B cell (primary cell): ENCODE measurements at regions not wholly inside any gene's neighbourhood (a gene's known extent, or its start where the extent isn't known, plus 50 kb on each side); places are given as distances from the start of the nearest gene placed in this dataset.

ENCODE experiments used
- ATAC-seq: fragments of 200-7000 bp; cut with Tn5 transposase; one replicate; pipeline ENCODE4 v1.10.0; 2021; ENCODE audit warnings: low read depth, mild to moderate bottlenecking, moderate number of reproducible peaks, moderate library complexity
- CTCF ChIA-PET: fragments of 350-600 bp; sonication (Branson Sonifier 250); formaldehyde crosslinking; loops from one replicate; lab custom pipeline; 2021; ENCODE audit warnings: antibody characterized with exemption, inconsistent platforms; lab: Charles Lee
- POLR2A ChIA-PET: fragments of 350-600 bp; sonication (Branson Sonifier 250); formaldehyde crosslinking; loops from one replicate; lab custom pipeline; 2021; ENCODE audit warnings: antibody characterized with exemption; lab: Charles Lee
- DNase-seq: peaks from one replicate; pipeline ENCODE4 v3.0.0; 2013
- H2AFZ ChIP-seq: 2 replicates; pipeline ENCODE4 v1.6.1; 2012; ENCODE audit warnings: mild to moderate bottlenecking, low read depth, low read length; ENCODE audit not compliant: insufficient read depth, poor library complexity, severe bottlenecking
- H3K27ac ChIP-seq, 2 donors: 1 replicate in 1 of 2; 2 replicates in 1 of 2; pipeline ENCODE4 v1.5.1; 2012 to 2013; ENCODE audit warnings: low read length in 2 of 2, mild to moderate bottlenecking in 2 of 2, moderate library complexity in 1 of 2
- H3K27me3 ChIP-seq, 4 experiments: fragments of 200-600 bp in 1 of 4; sonication (generic) in 1 of 4; replicated peaks in 1 of 4; 1 replicate in 2 of 4; 2 replicates in 2 of 4; pipeline versions ENCODE4 v1.6.1 to v1.7.0; 2013 to 2016; ENCODE audit warnings: low read length in 3 of 4, mild to moderate bottlenecking in 2 of 4, mixed read lengths in 1 of 4, moderate library complexity in 1 of 4; ENCODE audit not compliant: insufficient read depth in 4 of 4, control insufficient read depth in 3 of 4; ENCODE audit errors: control extremely low read depth in 1 of 4
- H3K36me3 ChIP-seq, 2 experiments: replicated peaks in 1 of 2; 1 replicate in 1 of 2; 2 replicates in 1 of 2; pipeline versions ENCODE4 v1.6.1 to v1.7.1; 2013; ENCODE audit warnings: low read length in 1 of 2; ENCODE audit not compliant: insufficient read depth in 2 of 2, control insufficient read depth in 1 of 2; ENCODE audit errors: control extremely low read depth in 1 of 2, extremely low read depth in 1 of 2
- H3K4me1 ChIP-seq, 2 donors: fragments of 200-600 bp in 1 of 2; sonication (generic) in 1 of 2; 1 replicate in 1 of 2; 2 replicates in 1 of 2; pipeline versions ENCODE4 v1.5.1 to v1.6.1; 2013 to 2017; ENCODE audit warnings: low read length in 2 of 2; ENCODE audit not compliant: control insufficient read depth in 2 of 2, insufficient read depth in 2 of 2
- H3K4me2 ChIP-seq: replicated peaks from 2 replicates; pipeline ENCODE3; 2012; ENCODE audit warnings: mild to moderate bottlenecking, low read depth, low read length; ENCODE audit not compliant: poor library complexity, severe bottlenecking
- H3K4me3 ChIP-seq, 5 experiments: fragments of 200-600 bp in 1 of 5; sonication (generic) in 1 of 5; 1 replicate in 3 of 5; 2 replicates in 2 of 5; pipeline versions ENCODE4 v1.5.1 to v1.7.0; 2011 to 2016; ENCODE audit warnings: low read length in 4 of 5, mild to moderate bottlenecking in 4 of 5, low read depth in 2 of 5, control low read depth in 1 of 5, moderate library complexity in 1 of 5; ENCODE audit not compliant: insufficient read depth in 1 of 5; ENCODE audit errors: control extremely low read depth in 1 of 5, extremely low read depth in 1 of 5
- H3K79me2 ChIP-seq: fragments of 200-600 bp; sonication (generic); one replicate; pipeline ENCODE4 v1.6.0; 2016; ENCODE audit warnings: low read length; ENCODE audit not compliant: control insufficient read depth, insufficient read depth
- H3K9ac ChIP-seq: fragments of 200-600 bp; sonication (generic); 2 replicates; pipeline ENCODE4 v1.6.1; 2017; ENCODE audit warnings: mild to moderate bottlenecking, low read length, moderate library complexity
- H3K9me3 ChIP-seq, 3 donors: one replicate each; pipeline versions ENCODE4 v1.6.1 to v1.7.1; 2013; ENCODE audit warnings: low read length in 2 of 3; ENCODE audit not compliant: control insufficient read depth in 2 of 3, insufficient read depth in 1 of 3; ENCODE audit errors: control extremely low read depth in 1 of 3
- H4K20me1 ChIP-seq: 2 replicates; pipeline ENCODE4 v1.6.0; 2012; ENCODE audit warnings: mild to moderate bottlenecking, low read length; ENCODE audit not compliant: insufficient read depth, control insufficient read depth, poor library complexity, severe bottlenecking
- H3K27ac Mint-ChIP-seq: one replicate; pipeline ENCODE4 v1.8.0; 2021; ENCODE audit warnings: mixed read lengths
- H3K27me3 Mint-ChIP-seq: one replicate; pipeline ENCODE4 v1.8.0; 2021; ENCODE audit warnings: mixed read lengths
- H3K4me1 Mint-ChIP-seq: one replicate; pipeline ENCODE4 v1.8.0; 2021; ENCODE audit warnings: mixed read lengths
- H3K4me3 Mint-ChIP-seq: one replicate; pipeline ENCODE4 v1.8.0; 2021; ENCODE audit warnings: mixed read lengths
- H3K9me3 Mint-ChIP-seq: one replicate; pipeline ENCODE4 v1.8.0; 2022; ENCODE audit warnings: mixed read lengths; ENCODE audit not compliant: insufficient read depth
- CTCF ChIP-seq: fragments of 200-600 bp; IDR thresholded peaks from one replicate; pipeline ENCODE4 v1.8.0; 2022; ENCODE audit warnings: antibody characterized with exemption, mild to moderate bottlenecking
- EZH2 ChIP-seq: IDR thresholded peaks from 2 replicates; pipeline ENCODE4 v1.6.1; 2012; ENCODE audit warnings: borderline replicate concordance, low read depth, mild to moderate bottlenecking, moderate library complexity, low read length; ENCODE audit not compliant: insufficient read depth, poor library complexity, severe bottlenecking
- WGBS: methylation state at CpG from one replicate; pipeline ENCODE4 v1.1.5; 2013; ENCODE audit warnings: missing lambda C conversion rate; ENCODE audit not compliant: insufficient coverage; 5-methylcytosine and 5-hydroxymethylcytosine counted together
- intact Hi-C: fragments of 100-400 bp; cut with micrococcal nuclease; formaldehyde crosslinking; loops from one replicate; pipeline ENCODE4 v1.10.0; 2022

GRCh38 chr2:181176540-181176939 lies 196.1 kb downstream of the UBE2E3 start:
- peaks cover 5% of the 10 kb centered on the region for H3K4me1 Mint-ChIP-seq
- no peak overlapping the region for H2AFZ ChIP-seq
- no CpG with 5 or more reads among the region's 1 CpG for WGBS
- H3K27ac Mint-ChIP-seq: no peak overlapping the region
- DNase-seq (no peak), ATAC-seq (no peak)
- no peak overlapping the region for H3K4me3 ChIP-seq
- no peak overlapping the region for H3K9ac ChIP-seq
- no peaks in the 10 kb centered on the region for H3K4me1 ChIP-seq
- no peaks in the 10 kb centered on the region for H3K79me2 ChIP-seq
- no peaks in the 10 kb centered on the region for H4K20me1 ChIP-seq
- intact Hi-C loops: loop anchor here (5.0 to 10.0 kb wide), 2 partner anchors 126 to 718 kb away; partner anchors contain the start of gene ITPRID2
- H3K4me3 Mint-ChIP-seq: no peak overlapping the region
- TF ChIP-seq EZH2: no peak
- TF ChIP-seq CTCF: no peak
- H3K4me2 ChIP-seq: no peak overlapping the region
- no peak overlapping the region for H3K27ac ChIP-seq
- ChIA-PET POLR2A (no interaction called here), CTCF (interaction anchor here (0.6 to 0.7 kb wide), 2 partner anchors 61 to 284 kb away, joined by 3 to 5 read pairs; no protein-coding TSS in a partner anchor)
- no peaks in the 10 kb centered on the region for H3K36me3 ChIP-seq
- H3K9me3 ChIP-seq: no peaks in the 10 kb centered on the region
- no peaks in the 10 kb centered on the region for H3K27me3 Mint-ChIP-seq
- no peaks in the 10 kb centered on the region for H3K9me3 Mint-ChIP-seq
- no peaks in the 10 kb centered on the region for H3K27me3 ChIP-seq

GRCh38 chr2:181177376-181177775 lies 197.0 kb downstream of the UBE2E3 start:
- no peaks in the 10 kb centered on the region for H3K36me3 ChIP-seq
- no peak overlapping the region for H2AFZ ChIP-seq
- no peaks in the 10 kb centered on the region for H3K27me3 ChIP-seq
- intact Hi-C loops: loop anchor here (5.0 to 10.0 kb wide), 2 partner anchors 125 to 717 kb away; partner anchors contain the start of gene ITPRID2
- Mint-ChIP-seq H3K27ac (no peak overlapping the region), H3K9me3 (no peaks in the 10 kb centered on the region), H3K4me3 (no peak overlapping the region), H3K4me1 (peaks cover 5% of the 10 kb centered on the region), H3K27me3 (no peaks in the 10 kb centered on the region)
- H4K20me1 ChIP-seq: no peaks in the 10 kb centered on the region
- TF ChIP-seq CTCF (no peak), EZH2 (no peak)
- H3K4me3 ChIP-seq: no peak overlapping the region
- H3K9me3 ChIP-seq: no peaks in the 10 kb centered on the region
- no peak overlapping the region for H3K27ac ChIP-seq
- H3K9ac ChIP-seq: no peak overlapping the region
- DNase-seq (no peak), ATAC-seq (no peak)
- H3K4me2 ChIP-seq: no peak overlapping the region
- H3K4me1 ChIP-seq: no peaks in the 10 kb centered on the region
- CTCF ChIA-PET: interaction anchor here (0.8 to 1.2 kb wide), 2 partner anchors 289 to 290 kb away, joined by 3 read pairs; no protein-coding TSS in a partner anchor
- no peaks in the 10 kb centered on the region for H3K79me2 ChIP-seq
- POLR2A ChIA-PET: no interaction called here
